HG03039 (cell line): ENCODE measurements at regions not wholly inside any gene's neighbourhood (a gene's known extent, or its start where the extent isn't known, plus 50 kb on each side); places are given as distances from the start of the nearest gene placed in this dataset.
"Not testable (repeated sequence)": the region's sequence is repeated elsewhere in the genome, so short reads cannot be mapped to it uniquely, and the experiment has no call there.

Experiments used
- ATAC-seq: cut with Tn5 transposase; IDR thresholded peaks from one replicate; pipeline ENCODE4 v1.9.1; 2021; ENCODE audit warnings: mild to moderate bottlenecking, moderate library complexity; ENCODE audit not compliant: unreplicated experiment

DNA sequence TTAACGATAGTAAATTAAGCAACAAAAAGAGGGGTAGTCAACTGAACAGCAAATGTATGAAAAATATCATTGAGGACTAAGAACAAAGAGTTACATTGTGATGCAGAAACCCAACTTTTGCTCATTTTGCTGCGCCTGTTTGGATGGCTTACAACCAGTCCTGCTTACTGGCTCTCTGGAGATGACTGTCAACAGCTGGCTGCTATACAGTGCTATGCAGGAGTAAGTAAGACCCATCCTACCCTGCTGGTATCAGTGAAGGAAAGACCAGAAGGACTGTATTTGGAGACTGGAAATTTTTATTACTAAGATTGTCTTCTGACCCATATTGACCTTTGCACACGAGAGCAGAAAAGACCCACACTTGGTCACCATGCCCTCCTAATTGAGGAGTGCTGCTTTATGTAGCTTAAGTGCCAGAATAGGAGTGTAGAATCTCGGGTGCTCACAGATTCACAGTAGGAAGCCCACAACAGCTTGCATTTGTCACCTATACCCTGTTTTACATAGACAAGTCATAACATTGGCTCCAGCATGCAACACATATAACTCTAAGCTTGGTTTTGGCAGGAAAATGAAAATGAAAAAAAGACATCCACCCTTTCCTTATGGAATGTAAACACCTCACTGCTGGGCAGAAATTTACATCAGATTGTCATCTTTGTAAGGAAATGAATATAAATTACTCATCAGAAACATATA lies 1915.0 kb upstream of the CELF4 start:
- ATAC-seq, result no peak

DNA sequence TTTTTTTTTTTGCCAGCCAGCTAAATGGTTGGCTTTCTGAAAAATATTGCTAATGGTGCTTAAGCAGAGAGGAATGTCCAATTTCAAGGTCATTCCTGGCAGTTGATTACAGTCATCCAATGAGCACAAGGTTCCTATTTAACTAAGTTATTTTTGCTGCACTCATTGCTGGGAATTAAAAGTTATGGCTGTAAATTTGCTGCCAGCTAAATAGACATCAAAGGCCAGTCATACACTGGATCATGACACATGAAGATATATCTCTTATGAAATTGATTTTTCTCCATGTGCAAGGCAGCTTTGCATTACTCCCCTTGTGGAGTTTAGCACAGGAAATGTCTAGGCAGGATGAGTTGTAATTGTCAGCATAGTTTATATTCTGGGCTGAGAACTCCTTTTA lies 1898.4 kb upstream of the CELF4 start:
- no peak for ATAC-seq

DNA sequence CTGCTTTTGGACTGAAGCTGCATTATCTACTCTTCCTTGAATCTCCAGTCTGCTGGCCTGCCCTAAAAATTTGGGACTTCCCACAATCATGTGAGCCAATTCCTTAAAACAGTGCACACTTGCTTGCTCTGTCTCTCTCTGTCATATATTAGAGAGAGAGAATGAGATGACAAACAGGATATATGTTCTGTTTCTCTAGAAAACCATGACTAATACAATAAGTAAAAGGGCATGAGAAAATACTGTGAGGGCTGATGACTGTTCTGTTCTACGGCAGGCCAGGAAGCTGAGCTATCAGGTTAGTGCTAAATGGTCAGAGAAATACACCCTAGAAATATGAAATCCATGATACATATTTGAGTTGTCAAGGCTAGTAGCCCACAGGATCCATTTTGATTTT lies 1896.8 kb upstream of the CELF4 start:
- ATAC-seq, result no peak

DNA sequence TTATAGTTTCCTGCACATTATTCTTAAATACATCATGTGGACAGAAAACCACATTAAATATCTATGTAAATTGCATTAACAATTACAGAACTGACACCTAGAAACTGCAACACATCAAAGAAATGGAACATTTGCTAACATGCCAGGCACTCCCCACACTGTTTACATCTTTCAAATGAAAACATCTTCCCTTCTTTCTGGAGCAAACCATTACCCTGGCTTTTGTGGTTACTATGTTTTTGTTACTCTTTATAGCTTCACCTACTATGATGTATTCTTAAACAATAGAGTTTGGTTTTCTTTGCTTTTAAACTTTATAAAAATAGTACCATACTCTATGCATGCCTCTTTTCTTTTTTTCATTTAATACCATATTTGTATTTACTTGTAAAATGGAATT lies 1894.5 kb upstream of the CELF4 start:
- no peak for ATAC-seq

DNA sequence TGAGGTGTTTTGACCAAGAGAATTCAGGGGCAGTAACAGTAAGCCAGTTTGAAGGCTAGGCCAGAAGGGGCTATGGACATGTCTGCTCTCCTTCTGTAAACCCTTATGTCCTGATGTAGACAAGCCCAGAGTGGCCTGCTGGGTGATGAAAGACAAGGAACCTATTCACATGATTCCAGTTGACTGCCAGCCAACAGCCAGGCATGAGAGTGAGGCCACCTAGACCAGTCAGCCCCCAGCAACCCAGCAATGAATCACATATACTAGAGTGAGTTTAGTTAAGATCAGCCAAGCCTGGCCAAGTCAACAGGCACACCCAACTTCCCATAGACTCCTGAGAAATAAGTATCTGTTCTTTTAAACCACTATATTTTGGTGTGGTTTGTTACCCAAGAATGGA lies 1889.7 kb upstream of the CELF4 start:
- ATAC-seq, result no peak

DNA sequence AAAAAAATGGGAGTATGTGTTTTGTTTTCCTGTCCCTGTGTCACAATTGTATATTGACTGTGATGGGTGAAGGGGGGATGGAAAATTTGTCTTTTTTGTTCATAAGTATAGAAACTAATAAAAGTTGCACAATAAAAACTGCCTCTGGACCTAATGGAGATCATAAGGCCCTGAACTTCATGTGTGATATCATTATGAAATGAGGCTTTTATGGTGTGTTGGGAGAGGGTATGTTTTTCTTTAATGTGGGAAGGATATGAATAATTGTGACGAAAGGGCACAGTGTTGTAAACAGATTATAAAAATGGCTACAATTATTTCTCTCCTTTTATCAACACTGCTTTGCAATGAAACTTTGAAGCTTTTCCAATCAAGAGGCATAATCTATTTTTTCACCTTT lies 1889.3 kb upstream of the CELF4 start:
- ATAC-seq, result no peak

DNA sequence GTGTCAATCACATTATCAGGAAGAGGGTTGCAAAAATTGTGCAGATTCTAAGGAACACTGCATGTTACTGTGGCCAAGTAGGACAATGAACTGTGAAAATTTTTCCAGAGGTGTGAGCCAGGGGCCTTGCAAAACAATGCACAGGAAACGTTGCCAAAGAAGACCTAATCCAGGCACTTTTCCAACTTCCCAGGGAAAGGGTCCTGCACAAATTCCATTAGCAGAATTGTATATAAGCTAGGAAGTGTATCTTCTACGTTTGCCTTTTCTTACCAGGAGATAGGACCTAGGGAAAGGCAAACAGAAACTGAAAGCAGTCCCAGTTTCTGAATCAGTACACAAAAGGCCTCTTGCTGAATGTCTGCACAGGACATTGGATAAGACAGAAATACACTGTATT lies 1888.3 kb upstream of the CELF4 start:
- ATAC-seq, result no peak

DNA sequence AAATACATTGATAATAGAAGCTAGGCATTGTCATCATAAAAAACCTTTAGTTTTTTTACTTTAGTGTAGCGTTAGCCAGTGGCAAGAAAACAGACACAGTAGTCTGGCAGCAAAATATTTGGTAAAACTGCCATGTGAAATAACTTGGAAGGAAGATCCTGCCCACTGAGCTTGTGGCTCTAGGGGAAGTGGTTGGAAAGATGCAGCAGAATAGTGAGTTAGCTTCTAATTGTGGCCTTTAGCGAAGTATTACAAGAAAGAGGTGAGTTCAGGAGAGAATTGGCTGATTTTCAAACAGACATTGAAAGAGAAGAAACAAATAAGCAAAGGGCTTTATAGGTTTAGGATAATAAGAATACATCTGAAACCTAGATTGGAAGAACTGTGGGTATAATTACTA lies 1887.8 kb upstream of the CELF4 start:
- ATAC-seq, result no peak

DNA sequence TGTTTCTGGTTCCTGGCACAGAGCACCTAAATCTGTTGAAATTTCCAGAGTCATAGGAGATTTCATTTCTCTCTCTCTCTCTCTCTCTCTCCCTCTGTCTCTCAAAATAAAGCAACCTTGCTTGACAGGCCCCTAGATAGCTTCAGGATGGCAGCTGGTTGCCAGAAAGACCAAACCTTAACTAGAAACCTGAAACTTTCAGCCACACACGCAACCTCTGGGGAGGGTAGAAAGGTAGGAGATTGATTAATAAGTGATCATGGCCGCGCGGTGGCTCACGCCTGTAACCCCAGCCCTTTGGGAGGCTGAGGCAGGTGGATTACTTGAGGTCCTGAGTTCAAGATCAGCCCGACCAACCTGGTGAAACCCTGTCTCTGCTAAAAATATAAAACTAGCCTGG lies 1885.4 kb upstream of the CELF4 start:
- ATAC-seq, result no peak

DNA sequence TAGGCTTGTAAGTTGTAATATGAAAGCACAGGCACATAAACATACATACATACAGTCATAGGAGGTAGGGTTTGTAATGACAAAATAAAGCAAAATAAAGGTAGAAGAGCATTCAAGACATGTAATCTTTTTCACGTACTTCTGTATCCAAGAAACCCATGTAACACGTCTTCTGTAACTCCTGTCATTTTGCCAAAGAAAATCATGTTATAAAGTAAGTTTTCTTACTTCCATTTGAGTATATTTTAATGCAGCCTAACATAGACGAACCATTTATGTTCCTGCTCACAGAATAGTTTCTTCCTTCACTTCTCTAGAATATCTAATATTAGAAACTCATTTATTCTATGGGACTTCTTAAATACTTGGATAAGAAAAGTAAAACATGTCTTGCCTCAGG lies 1884.0 kb upstream of the CELF4 start:
- ATAC-seq, result no peak

DNA sequence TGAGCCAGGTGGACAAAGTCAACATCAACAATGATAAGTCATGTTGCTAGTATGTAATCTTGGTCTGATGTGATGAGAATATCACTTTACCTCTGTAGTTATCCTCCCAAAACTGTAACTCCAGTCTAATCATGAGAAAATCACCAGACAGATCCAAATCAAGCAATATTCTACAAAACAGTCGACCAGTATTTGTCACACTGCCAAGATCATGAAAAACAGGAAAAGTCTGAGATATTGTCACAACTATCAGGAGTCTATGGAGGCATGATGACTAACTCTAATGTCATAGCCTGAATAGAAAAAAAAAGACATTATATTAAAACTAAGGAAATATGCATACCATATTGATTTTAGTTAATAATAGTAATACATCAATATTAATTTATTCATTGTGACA lies 1883.3 kb upstream of the CELF4 start:
- no peak for ATAC-seq

DNA sequence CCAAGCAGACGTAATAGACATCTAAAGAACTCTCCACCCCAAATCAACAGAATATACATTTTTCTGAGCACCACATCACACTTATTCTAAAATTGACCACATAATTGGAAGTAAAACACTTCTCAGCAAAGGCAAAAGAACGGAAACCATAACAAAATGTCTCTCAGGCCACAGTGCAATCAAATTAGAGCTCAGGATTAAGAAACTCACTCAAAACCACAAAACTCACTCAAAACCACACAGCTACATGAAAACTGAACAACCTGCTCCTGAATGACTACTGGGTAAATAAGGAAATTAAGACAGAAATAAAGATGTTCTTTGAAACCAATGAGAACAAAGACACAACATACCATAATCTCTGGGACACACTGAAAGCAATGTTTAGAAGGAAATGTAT lies 1879.4 kb upstream of the CELF4 start:
- ATAC-seq, result not testable (repeated sequence)

DNA sequence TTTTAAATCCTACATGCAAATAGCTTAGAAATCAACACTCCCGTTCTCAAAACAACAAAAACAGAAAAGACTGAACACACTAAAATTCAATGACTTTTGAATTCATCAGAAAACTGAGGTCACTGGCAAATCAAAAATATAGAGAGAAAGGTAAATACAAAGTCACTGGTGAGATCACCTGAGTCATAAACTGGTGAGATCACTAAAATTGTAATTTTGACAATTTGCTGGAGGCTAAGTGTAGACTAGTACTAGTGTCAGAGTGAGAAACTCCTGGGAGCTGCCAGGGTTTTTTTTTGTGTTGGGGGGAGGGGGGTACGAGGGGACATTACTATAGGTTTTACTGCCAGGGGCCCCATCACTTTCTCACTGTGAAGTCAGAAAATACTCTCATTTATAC lies 1876.0 kb upstream of the CELF4 start:
- ATAC-seq, result no peak

DNA sequence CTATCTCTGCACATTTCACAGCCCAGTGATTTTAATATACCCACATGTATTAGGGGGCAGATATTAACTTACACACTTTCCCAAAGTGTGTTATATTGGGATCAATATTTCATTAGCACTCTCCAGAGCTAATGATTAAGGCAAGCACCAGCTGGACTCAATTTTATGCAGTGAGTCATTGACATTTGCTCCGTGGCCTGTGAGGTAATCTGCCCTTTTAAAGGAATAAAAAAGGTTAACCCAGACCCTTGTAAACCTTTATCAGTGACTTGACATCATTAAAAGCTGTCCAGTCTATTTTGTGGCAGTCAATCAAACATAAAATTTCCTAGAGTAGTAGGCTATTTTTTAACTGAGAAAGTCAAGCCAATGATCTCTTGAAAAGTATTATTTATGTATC lies 1870.4 kb upstream of the CELF4 start:
- ATAC-seq, result no peak

DNA sequence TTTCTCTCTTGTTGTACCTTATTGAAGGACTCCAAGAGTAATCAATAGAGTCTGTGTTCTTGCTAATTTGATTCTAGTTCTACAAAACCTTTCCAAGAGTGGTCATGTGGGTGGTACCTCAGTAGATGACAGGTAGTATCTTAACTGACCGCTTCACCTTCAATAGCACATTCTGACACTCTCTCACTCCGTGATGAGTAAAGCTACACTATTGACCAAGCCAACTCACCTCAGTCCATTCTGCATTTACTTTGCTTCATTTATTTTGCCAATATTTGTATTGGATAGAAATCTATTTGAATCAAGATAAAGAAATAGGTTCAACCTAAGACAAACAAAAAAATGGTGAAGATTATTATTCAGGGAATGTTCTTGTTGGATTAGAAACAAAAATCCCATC lies 1869.6 kb upstream of the CELF4 start:
- ATAC-seq, result no peak

DNA sequence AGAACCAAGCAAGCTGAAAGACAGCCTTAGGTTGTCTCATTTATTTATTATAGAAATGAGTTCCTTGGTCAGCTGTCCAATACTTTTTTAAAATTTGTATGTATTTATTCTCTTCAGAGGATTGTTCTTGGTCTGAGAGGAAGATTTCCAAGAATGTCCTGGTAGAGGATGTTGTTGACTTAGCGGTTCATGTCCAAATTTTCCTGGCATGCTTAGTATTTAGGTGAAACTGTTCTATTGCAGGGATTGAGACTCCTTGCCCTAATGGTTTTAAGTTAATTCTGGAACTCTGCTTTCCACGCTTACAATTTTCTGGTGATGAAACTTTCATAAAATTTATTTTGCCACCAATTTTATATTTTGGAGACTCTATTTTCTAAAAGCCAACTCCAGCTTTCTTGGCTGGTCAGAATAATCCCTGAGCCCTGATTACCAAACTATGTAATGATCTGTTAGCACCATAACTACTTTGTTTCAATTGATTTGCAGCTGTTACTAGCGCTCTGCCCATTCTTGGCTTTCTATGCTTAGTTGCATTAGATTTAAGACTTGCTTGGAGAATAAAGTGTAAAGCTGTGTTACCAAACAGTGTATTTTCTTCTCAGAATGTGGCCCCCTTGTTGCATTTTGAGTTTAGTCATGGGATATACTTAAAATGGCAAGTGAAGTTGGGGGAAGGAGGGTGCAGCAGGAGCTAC lies 1868.8 kb upstream of the CELF4 start:
- no peak for ATAC-seq

DNA sequence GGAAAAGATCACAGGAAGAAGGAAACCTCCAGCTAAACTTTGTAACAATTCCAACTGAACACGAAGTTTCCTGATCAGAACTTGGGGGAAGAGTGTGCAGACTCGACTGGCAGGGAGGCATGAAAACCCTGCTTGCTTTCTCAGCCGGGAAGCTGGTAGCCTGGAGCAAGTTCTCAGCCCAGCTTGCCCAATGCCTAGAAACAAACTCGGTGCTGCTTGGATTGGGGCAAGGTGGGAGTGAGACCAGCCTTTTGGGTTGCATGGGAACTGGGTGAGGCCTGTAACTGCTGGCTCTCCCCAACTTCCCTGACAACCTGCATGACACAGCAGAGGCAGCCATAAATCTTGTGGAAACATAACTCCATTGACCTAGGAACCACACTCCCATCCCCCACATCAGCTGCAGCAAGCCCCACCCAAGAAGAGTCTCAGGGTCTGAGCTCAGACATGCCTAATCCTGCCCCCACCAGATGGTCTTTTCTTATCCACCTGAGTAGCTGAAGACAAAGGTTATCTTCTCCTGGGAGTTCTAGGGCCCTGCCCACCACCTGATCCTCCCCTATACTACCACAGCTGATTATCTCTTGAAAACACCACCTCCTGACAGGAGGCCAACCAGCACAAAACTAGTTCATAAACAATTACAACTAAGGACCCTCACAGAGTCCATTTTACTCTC lies 1859.7 kb upstream of the CELF4 start:
- no peak for ATAC-seq

DNA sequence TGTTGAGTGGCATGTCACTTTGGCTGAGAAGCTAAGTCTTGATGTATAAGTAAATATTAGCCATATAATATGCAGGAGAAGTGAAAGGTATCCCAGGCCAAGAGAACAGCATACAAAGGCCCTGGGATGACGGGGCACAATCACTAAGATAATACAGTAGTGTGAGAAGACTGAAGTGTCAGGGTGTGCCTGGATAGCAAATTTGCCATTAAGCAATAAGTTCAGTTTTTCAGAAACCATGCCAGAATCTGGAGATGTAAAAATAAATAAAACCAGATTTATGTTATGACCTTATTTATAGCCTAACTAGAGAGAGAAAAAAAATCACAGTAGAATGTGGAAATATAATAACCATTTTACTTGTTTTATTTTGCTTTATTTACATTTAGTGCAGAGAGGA lies 1858.7 kb upstream of the CELF4 start:
- no peak for ATAC-seq

DNA sequence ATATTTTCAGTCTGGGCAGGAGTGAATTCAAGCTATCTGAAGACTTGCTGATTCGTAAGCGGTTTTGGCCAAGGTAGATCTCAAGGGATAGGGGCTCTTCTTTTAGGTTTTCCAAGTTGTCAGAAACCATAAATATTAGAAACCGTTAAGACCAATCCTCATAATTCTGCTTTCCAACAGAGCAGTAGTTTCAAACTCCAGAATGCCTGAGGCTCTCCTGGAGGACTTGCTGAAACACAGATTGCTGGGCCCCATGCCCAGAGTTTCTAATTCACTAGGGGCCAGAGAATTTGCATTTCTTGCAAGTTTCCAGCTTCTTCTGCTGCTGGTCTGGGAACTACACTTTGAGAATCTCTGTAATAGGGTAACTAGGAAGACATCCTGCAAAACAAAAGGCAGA lies 1855.7 kb upstream of the CELF4 start:
- no peak for ATAC-seq

DNA sequence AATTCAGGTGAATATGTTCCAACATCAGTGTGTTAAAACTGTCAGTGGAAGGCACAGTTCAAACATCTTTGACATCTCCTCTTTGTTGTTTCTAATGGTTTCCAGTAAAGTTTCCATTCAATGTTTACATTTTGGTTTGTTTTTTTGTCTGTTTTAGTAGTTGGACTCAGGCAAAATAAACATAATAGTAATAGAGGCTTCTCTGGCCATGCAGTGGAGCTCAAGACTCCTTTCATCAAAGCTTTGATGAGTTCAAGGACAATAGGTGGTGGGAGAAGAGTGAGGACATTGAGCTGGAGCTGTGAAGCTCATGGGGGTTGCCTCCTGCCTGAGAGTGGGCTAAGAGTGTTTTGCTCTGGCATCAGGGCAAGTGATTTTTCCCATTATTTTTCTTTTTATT lies 1853.7 kb upstream of the CELF4 start:
- no peak for ATAC-seq

DNA sequence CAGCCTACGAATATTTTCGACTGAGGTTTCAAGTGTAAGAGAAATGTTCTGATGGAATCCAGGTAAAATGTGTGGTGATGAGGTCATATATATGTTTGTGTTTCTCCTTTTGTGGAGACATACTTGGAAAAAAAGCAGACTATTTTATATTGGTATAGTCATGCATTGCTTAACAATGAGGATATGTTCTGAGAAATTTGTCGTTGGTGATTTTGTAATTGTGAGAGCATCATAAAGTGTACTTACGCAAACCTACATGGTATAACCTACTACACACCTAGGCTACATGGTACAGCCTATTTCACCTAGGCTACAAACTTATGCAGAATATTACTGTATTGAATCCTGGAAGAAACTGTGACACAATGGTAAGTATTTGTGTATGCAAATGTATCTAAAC lies 1849.9 kb upstream of the CELF4 start:
- ATAC-seq, result no peak

DNA sequence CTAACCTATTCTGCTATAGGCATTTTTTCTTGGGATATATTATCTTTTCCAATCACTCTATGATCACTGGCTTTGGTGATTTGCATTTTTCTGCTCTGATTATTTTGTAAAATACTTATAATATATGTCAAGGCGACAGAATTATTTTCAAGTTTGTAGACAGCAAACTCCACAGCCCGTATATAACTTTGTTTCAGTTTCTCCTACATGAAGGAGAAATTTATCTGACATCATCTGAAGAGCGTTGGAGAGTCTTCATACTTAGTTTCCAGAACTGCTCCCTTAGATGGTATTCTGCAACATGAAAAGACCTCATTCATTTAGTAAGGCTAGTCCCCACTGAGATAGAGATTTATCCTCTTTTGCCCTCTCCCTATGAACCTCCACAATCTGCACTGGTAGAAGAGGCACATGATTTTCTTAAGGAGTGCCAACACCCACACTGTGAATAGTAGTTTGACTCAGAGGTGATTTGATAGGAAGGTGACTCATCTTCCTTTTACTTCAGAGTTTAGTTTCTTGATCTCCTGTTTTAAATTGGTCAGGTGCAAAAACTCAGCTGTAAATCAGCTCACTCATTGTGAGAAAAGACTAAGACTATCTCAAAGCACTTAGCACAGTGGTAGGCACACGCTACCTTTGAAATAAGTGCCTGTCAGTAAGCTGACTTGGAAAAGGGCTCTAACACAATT lies 1848.6 kb upstream of the CELF4 start:
- ATAC-seq, result no peak
